SK-N-SH (cell line): ENCODE measurements at regions not wholly inside any gene's neighbourhood (a gene's known extent, or its start where the extent isn't known, plus 50 kb on each side); places are given as distances from the start of the nearest gene placed in this dataset.

Source experiments
- JUND ChIP-seq: IDR thresholded peaks from 2 replicates; pipeline ENCODE4 v1.4.0; 2012
- USF2 ChIP-seq: fragments of 150-350 bp; IDR thresholded peaks from 2 replicates; pipeline ENCODE4 v1.6.1; 2017; ENCODE audit warnings: antibody characterized with exemption, low read length, low read depth, borderline replicate concordance
- TF ChIP-seq, protein P1 (sequence below): fragments of 200-600 bp; sonication (generic); IDR thresholded peaks from 2 replicates; pipeline ENCODE4 v1.6.1; 2017; ENCODE audit warnings: antibody characterized with exemption, mild to moderate bottlenecking, moderate library complexity

DNA sequence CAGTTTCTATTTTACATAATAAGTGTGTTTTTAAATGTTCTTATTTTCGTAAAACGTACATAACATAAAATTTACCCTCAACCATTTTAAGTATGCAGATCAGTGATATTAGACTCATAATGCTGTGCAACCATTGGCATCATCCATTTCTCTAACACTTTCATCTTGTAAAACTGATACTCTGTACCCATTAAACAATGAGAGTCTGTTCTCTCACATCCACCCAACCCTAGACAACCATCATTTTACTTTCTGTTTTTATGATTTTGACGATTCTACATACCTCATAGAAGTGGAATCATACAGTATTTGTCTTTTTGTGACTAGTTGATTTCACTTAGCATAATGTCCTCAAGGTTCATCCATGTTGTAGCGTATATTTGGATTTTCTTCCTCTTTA, 140.4 kb downstream of the TINAG start:
- TF ChIP-seq, protein P1, sequence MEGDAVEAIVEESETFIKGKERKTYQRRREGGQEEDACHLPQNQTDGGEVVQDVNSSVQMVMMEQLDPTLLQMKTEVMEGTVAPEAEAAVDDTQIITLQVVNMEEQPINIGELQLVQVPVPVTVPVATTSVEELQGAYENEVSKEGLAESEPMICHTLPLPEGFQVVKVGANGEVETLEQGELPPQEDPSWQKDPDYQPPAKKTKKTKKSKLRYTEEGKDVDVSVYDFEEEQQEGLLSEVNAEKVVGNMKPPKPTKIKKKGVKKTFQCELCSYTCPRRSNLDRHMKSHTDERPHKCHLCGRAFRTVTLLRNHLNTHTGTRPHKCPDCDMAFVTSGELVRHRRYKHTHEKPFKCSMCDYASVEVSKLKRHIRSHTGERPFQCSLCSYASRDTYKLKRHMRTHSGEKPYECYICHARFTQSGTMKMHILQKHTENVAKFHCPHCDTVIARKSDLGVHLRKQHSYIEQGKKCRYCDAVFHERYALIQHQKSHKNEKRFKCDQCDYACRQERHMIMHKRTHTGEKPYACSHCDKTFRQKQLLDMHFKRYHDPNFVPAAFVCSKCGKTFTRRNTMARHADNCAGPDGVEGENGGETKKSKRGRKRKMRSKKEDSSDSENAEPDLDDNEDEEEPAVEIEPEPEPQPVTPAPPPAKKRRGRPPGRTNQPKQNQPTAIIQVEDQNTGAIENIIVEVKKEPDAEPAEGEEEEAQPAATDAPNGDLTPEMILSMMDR = no peak
- TF ChIP-seq JUND (no peak), USF2 (no peak)
